ENCODE measurements at regions not wholly inside any gene's neighbourhood (a gene's known extent, or its start where the extent isn't known, plus 50 kb on each side); places are given as distances from the start of the nearest gene placed in this dataset.
A peak's percentile ranks its signal among the peaks of the same experiment; 100 is the strongest.

DNA sequence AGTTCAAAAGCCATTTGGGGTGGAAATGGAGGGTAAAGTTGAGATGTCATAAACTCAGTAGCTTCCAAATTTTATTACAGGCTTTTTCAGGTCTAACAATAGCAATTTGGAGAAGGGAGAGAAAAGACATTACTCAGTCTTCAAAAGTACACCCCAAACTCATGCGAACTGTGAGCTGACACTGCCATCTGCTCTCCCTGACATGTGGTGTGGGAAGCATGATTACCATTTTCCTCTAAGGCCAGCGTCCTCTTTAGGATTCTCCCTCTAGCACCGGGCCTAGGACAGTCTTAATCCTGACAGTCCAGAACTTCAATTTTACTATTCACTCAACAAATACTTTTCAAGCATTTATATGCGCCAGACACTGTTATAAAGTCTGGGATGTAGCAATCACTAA is 536.0 kb upstream of the JARID2 start:
- no peak for DNase-seq

- no peak for DNase-seq
Observed at GRCh38 chr6:14710421-14710820, 535.4 kb upstream of the JARID2 start.

DNA sequence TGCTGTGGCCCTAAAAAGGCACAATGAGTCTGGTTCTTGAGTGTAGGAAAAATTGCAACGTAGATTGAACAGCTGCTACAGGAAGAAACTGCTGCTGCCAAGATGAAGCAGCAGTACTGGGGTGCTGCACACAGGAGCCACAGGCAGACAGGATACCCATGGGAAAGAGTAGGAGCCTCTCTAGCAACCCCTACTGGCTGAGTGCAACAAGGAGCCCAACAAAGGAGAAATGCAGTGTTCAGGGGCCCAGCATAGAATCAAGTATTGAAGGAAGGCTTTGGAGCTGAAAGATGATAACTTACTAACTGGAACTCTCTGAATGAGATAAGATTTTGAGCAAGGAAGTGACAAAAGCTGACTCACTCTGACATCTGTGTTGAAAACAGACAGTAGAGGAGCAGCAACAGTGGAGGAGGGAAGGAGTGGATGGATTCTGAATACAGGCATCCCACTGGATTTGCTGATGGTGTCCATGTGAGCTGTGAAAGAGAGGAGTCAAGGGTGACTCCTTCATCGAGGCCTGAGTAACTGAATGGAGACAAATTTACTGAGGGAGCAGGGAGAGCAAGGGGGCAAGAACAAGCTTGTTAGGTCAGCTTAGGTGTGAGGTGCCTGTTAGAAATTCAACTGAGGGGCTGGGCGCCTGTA is 534.7 kb upstream of the JARID2 start:
- peak; percentile 15 to 42 for DNase-seq

DNA sequence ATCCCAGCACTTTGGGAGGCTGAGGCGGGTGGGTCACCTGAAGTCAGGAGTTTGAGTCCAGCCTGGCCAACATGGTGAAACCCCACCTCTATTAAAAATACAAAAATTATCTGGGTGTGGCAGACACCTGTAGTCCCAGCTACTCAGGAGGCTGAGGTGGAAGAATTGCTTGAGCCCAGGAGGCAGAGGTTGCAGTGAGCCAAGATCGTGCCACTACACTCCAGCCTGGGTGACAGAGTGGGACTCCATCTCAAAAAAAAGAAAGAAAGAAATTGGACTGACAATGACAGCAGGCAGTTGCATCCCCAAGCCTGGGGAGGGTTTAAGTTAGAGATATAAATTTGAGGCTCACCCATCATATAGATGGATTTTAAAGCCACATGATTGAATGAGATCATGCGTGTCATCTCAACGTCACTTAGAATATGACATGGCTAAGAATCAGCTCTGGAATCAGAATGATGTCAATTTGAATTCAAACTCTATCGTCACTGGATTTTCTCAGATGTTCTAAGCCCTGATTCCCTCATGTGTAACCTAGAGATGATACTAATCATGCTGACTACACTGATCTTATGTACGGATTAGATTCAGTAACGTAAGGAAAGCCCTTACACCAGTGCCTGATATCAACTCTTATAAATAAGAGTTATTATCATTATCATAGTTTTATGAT is 534.0 kb upstream of the JARID2 start:
- no peak for DNase-seq

DNA sequence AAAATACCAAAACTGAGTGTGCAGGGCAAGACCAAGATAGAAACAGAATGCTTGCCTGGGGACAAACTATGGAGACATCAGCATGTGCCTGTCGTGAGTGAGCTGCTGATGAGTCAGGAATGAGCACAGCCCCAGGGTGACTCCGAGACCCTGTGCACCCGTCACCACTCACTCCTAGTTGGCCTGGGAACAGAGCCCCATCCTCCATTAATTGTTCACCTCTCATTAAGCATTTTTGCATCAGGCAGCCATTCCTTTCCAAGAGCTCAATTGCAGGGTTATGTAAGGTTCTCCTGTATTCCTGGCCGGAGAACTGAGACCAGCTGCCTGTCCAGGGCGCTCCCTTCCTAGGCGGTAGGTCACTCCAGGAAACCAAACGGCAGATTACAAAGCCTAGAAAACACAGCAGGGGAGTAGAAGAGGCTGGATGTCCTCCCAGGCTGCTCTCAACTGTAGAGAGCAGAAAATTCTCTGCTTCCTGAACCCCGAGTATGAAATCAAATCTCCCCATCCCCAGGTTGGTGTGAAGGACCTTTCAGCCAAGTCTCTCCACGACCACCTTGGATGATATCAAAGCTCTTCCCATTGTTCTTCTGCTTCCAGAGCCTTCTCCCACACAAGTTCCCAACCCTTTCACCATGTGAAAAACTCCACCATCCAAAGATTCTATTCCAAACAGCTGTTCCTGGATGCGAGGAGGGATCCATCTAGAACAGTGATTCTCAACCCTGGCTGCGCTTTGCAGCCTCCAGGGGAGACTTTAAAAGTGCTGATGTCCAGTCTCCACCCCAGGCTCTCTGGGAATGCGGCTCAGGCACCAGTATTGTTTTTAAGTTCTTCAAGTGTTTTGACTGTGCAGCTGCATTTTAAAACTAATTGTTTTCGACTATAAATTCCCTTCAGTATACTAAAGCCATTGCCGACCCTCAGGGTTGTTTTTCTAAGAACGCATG is 532.6 kb upstream of the JARID2 start:
- no peak for DNase-seq

DNA sequence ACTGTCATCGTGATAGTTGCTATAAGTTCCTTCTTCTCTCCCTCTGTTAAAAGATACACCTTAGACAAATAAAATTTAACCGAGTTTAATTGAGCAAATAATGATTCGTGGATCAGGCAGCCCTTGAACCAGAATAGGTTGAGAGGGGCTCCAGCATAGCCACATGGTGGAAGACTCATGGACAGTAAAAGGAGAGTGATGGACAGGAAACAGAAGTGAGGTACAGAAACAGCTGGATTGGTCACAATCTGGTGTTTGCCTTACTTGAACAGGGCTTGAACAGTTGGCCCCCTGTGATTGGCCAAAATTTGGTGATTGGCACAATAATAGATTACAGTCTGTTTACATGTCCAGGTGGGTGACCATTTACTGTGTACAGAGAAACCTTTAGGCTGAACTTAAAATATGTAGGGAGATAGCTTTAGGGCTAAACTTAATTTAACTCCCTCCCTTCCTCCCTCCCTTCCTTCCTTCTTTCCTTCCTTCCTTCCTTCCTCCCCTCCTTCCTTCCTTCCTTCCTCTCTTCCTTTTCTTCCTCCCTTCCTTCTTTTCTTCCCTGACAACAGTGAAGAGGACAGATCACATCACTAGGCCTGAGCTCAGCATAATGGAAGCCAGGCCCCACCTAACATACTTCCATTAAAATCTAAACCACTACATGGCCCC is 531.8 kb upstream of the JARID2 start:
- DNase-seq = no peak

DNA sequence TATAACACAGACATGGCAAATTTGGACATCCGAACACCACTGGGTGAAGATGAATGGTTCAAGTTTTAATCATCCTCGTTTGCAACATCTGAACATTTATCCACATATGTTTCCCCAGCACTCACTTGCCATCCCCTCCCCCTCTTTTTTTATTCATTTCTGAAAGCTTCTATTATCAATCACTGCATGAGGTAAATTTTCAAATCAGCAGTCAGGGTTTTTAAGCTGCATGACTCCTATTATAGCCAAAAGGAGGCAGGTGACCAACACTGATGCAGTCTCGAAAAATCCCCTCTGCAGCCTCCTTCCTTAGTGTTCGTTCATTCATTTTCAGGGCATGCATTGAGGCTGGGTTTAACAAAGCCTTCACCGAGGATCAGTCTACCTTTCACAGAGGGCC is 530.8 kb upstream of the JARID2 start:
- DNase-seq = no peak

- no peak for DNase-seq
Observed at GRCh38 chr6:14716499-14717146, 529.2 kb upstream of the JARID2 start.

- DNase-seq = no peak
Observed at GRCh38 chr6:14717307-14717706, 528.6 kb upstream of the JARID2 start.

DNA sequence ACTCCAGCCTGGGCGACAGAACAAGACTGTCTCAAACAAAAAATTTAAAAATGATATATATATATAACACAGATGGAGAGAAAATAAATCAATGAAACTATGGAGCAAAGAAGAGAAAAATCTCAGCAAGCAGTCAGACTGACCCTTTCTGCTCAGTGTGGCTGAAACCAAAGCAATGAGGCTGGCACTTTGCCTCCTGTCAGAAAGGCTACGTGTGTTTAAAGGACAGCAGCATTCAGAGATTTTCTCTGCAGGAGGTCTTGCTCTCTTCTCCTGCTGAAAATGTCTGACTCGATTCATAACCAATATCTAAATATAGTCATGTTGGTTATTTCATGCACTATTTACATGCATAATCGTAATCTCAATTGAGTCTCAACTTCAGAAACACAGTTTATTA is 527.0 kb upstream of the JARID2 start:
- no peak for DNase-seq

GRCh38 chr6:14719270-14719669 is 526.6 kb upstream of the JARID2 start:
- no peak for DNase-seq

- DNase-seq = no peak
Observed at GRCh38 chr6:14720411-14721102, 525.3 kb upstream of the JARID2 start.

DNA sequence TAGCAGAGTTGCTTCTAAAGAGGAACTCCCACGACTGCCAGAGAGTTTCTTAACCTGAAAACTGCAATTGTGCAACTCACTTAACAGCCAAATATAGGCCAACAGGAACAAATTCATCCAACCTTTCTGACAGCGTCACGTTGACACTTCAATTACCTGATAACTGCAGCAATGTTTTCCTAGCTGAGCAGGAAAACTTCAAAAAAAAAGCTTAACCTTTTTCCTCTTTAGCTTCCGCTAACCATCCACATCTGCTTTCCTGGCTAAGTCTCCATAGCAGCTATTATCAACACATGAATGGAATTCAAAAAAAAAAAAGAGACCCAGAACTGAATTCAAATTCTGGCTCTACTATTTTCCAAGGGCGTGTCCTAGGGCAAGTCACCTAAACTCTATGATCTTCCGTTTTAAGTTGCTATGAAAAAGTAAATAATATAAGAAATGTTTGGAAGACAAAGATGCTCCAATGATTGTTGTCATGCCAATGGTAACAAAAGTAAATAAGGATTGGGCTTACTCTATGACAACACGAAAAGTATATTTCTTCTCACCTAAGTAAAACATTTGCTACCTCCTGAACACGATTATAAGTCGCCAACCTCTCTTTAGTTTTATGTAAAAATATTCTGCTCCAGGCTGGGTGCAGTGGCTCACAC is 524.6 kb upstream of the JARID2 start:
- DNase-seq = peak in 1 of 2 experiments; percentile 15

- DNase-seq = no peak
Observed at GRCh38 chr6:14722001-14722562, 523.8 kb upstream of the JARID2 start.

DNA sequence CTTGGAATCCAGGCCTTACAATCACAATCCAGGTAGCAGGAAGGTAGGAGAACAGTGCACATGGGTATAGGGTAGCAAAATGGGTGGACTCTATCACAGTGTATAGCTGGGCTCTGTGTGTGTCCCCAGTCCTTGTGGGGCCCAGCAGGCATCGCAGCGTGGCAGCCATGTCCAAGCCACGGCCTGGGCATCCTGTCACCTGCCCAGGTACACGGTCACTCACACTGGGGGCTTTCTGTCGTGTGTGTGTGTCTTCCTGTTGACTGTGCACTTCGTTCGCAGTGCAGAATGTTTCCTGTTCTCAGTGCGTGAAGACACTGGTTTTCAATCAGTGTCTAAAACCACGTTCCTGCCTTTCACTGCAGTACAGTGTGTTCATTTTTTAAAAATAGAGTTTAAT is 523.2 kb upstream of the JARID2 start:
- no peak for DNase-seq

DNA sequence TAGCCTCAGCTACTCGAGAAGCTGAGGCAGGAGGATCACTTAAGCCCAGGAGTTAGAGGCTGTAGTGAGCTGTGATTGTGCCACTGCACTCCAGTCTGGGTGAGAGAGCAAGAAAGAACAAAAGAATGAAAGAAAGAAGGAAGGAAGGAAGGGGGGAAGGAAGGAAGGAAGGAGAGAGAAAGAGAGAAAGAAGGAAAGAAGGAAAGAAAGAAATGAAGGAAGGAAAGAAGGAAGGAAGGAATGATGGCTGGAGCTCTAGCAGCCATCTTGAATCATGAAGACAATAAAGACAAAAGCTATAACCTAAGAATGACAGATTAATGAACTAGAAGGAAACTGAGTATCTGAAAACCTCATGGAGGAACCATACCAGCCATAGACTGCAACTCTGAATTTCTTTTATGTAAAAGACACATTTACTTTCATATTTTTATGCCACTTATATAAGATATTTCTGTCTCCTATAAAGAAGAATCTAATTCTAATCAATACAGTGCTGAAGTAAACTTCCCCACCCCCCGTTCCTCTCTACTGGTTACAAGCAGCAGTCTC is 522.3 kb upstream of the JARID2 start:
- no peak for DNase-seq

DNA sequence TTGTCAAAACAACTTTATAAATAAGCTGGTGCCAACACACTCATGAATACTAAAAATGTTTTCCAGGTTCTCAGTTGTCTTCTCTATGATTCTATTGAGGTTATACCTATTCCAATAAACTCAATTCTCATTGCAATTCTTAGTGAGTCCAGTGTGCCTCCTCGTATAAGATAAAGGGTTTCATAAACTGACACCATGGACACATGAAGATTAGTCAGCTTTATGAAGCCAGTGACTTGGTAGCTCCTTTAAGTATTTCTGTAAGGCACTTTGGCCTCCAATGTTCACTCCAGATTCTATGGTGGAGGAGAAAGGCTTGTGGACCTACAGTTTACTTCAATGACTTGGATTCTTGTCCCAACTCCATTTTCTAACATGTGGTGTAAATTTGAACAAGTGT is 521.3 kb upstream of the JARID2 start:
- no peak for DNase-seq

DNA sequence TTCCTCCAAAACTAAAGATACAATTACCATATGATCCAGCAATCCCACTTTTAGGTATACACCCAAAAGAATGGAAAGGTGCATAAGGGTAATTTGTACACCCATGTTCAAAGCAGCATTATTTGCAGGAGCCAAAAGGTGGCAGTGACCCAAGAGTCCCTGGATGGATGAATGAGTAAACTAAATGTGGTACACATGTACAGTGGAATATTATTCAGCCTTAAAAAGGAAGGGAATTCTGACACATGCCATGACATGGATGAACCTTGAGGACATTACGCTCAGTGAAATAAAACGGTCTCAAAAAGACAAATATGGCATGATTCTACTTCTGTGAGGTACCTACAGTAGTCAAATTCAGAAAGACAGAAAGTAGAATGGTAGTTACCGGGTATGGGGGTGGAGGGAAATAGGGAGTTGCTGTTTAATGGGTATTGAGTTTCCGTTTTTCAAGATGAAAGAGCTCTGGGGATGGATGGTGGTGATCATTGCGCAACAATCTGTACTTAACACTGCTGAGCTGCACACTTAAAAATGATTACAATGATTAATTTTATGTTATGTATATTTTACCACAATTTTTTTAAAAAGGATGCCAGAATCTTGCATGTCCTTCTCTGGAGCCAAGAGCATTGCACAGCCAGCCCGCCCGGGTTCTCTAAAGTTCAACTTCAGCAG is 518.9 kb upstream of the JARID2 start:
- no peak for DNase-seq

DNA sequence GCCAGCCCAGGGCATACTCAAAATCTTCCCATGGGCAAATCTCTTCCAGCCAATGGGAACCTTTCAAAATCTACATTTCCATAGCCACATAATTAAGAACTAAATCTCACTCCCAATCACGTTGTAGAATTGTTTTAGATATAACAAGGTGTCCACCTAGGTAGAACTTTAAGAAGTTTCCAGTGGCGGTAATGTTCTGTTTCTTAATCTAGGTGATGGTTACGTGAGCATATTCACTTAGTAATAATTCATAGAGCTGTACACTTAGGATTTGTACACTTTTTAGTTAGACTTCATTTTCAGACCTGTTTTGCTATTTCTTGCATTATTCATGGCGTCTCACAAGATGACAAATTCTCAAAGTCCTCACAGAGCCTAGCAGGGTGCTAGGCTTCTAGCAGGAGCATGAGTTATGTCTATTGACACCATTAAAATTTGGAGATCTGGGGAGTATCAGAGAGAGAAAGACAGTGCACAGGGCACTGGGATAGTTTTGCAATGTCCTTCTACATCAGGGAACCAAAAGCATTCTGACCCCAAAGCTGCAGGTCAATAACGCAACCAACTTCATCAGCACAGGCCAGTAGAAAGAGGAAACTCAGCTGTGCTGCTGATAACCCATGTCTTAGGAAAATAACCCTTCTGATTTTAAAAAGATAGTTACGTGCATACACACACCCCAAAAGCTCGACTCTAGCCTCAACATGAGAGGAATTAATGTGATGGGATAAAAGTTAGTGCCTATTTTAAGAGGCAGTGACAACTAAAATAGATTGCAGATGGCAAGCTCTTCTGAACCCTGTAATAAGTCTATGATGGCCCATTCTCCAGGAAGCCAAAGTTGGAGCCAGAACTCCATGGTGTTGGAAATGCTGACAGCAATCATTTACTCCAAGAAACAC is 518.1 kb upstream of the JARID2 start:
- no peak for DNase-seq
